ENCODE measurements at regions not wholly inside any gene's neighbourhood (a gene's known extent, or its start where the extent isn't known, plus 50 kb on each side); places are given as distances from the start of the nearest gene placed in this dataset.

- 91% methylated on average over 2 of the region's 2 CpGs; no CpG with 5 or more reads in 1 of the 2 experiments for WGBS, 2 experiments (ENCODE audit: extremely low coverage in 1 of 2, insufficient coverage in 1 of 2, insufficient read length in 1 of 2, insufficient replicate concordance in 2 of 2, low coverage in 1 of 2, low lambda C conversion rate in 2 of 2, missing lambda C conversion rate in 1 of 2)
- no peak for FAIRE-seq
Observed at GRCh38 chr9:2972475-2972874, 128.6 kb upstream of the PUM3 start.

More at GRCh38 chr9:2972475-2972874, 128.6 kb upstream of the PUM3 start:
- Histone ChIP-seq H2BK120ac (replicated peaks; ENCODE audit: low read depth, low read length) (no peak overlapping the region), H2BK5ac (ENCODE audit: low read depth, low read length) (no peak overlapping the region), H2AFZ (ENCODE audit: low read length) (no peak overlapping the region), H4K20me1 (replicated peaks in 1 of 2; ENCODE audit: control insufficient read depth in 1 of 2, insufficient read depth in 2 of 2, low read length in 2 of 2) (no peaks in the 10 kb centered on the region), H3K4me3 (ENCODE audit: extremely low read depth in 1 of 4, insufficient read depth in 2 of 4, low read depth in 3 of 4, low read length in 4 of 4) (no peak overlapping the region), H2BK20ac (ENCODE audit: low read length) (no peak overlapping the region), H2BK15ac (ENCODE audit: low read length) (no peak overlapping the region), H3K4me1 (replicated peaks in 1 of 4; ENCODE audit: control insufficient read depth in 3 of 4, insufficient read depth in 4 of 4, low read length in 3 of 4) (no peaks in the 10 kb centered on the region), H3K9ac (replicated peaks in 1 of 4; ENCODE audit: extremely low read depth in 1 of 4, low read depth in 3 of 4, low read length in 3 of 4) (no peak overlapping the region), H3K23me2 (ENCODE audit: low read depth, low read length) (no peaks in the 10 kb centered on the region), H3K23ac (ENCODE audit: insufficient read length) (no peak overlapping the region), H3K9me3 (ENCODE audit: insufficient read depth in 2 of 2, low read depth in 1 of 2, low read length in 1 of 2) (peaks cover 0 to 12% of the 10 kb centered on the region in 2 experiments; a peak in 1 of 4 replicates), H3K18ac (ENCODE audit: extremely low read depth, low read length) (no peak overlapping the region), H4K5ac (ENCODE audit: insufficient read length, low read depth, low read length) (no peak overlapping the region), H2BK12ac (ENCODE audit: low read depth, low read length) (no peak overlapping the region), H4K8ac (ENCODE audit: extremely low read depth, insufficient read depth, low read length) (no peak overlapping the region), H3K79me2 (ENCODE audit: control insufficient read depth in 1 of 2, insufficient read depth in 2 of 2, low read length in 2 of 2) (no peaks in the 10 kb centered on the region), H3K14ac (ENCODE audit: insufficient read length) (no peak overlapping the region), H3K36me3 (ENCODE audit: control insufficient read depth in 2 of 4, insufficient read depth in 4 of 4, low read length in 3 of 4) (no peaks in the 10 kb centered on the region), H3K56ac (replicated peaks; ENCODE audit: insufficient read length, low read depth, low read length) (no peak overlapping the region), H3K79me1 (ENCODE audit: low read depth, low read length) (no peaks in the 10 kb centered on the region), H3K27me3 (replicated peaks in 1 of 4; ENCODE audit: control insufficient read depth in 3 of 4, extremely low read depth in 1 of 4, insufficient read depth in 3 of 4, low read length in 3 of 4) (no peaks in the 10 kb centered on the region), H3K4me2 (ENCODE audit: insufficient read depth in 1 of 2, low read depth in 2 of 2, low read length in 2 of 2) (no peak overlapping the region), H2AK5ac (ENCODE audit: low read depth, low read length) (no peak overlapping the region), H4K91ac (replicated peaks; ENCODE audit: insufficient read length, low read length) (no peak overlapping the region), H3K27ac (ENCODE audit: low read depth, low read length) (no peak overlapping the region), H3K4ac (replicated peaks; ENCODE audit: insufficient read length, low read depth, low read length) (no peak overlapping the region)
- DNase-seq (ENCODE audit: low read depth in 1 of 2, low spot score in 2 of 2): no peak
- TF ChIP-seq BACH1 (IDR thresholded peaks at IDR 0.05; ENCODE audit: low read length) (no peak), EGR1 (IDR thresholded peaks at IDR 0.05; ENCODE audit: borderline replicate concordance, low read depth, low read length) (no peak)
- ChIA-PET POLR2A (ENCODE audit: partially characterized antibody) (no interaction called here), CTCF (ENCODE audit: partially characterized antibody) (interaction anchor here (0.9 to 1.3 kb wide), 2 partner anchors 17 to 35 kb away, joined by 3 to 6 read pairs; no protein-coding TSS in a partner anchor)
